ENCODE measurements at regions not wholly inside any gene's neighbourhood (a gene's known extent, or its start where the extent isn't known, plus 50 kb on each side); places are given as distances from the start of the nearest gene placed in this dataset.

- peaks cover 3% of the 10 kb centered on the region for H3K4me1 Mint-ChIP-seq (ENCODE audit: unreplicated experiment)
- H3K9me3 Mint-ChIP-seq = no peaks in the 10 kb centered on the region
- H3K36me3 Mint-ChIP-seq = no peaks in the 10 kb centered on the region
- no peak overlapping the region for H3K27ac Mint-ChIP-seq
- H3K4me3 Mint-ChIP-seq = no peak overlapping the region
- peaks cover 4% of the 10 kb centered on the region for H3K27me3 Mint-ChIP-seq
- no peak for DNase-seq (ENCODE audit: extremely low spot score, unreplicated experiment)
- no peak for TF ChIP-seq CTCF (conservative IDR thresholded peaks at IDR 0.05)
These were observed 268.4 kb downstream of the IGSF11 start for GRCh38 chr3:118766306-118766669.

- peaks cover 14% of the 10 kb centered on the region for H3K27me3 Mint-ChIP-seq
- no peak for TF ChIP-seq CTCF (conservative IDR thresholded peaks at IDR 0.05)
- H3K36me3 Mint-ChIP-seq = no peaks in the 10 kb centered on the region
- no peak for DNase-seq (ENCODE audit: extremely low spot score, unreplicated experiment)
- H3K4me1 Mint-ChIP-seq (ENCODE audit: unreplicated experiment) = peaks cover 11% of the 10 kb centered on the region
- no peak overlapping the region for H3K4me3 Mint-ChIP-seq
- no peaks in the 10 kb centered on the region for H3K9me3 Mint-ChIP-seq
- H3K27ac Mint-ChIP-seq = peak overlapping the region; percentile 19
These were observed 262.6 kb downstream of the IGSF11 start for GRCh38 chr3:118772036-118772435.

- H3K27me3 Mint-ChIP-seq = peaks cover 13% of the 10 kb centered on the region
- H3K9me3 Mint-ChIP-seq = no peaks in the 10 kb centered on the region
- peaks cover 11% of the 10 kb centered on the region for H3K4me1 Mint-ChIP-seq (ENCODE audit: unreplicated experiment)
- TF ChIP-seq CTCF (conservative IDR thresholded peaks at IDR 0.05) = no peak
- peak overlapping the region; percentile 19 for H3K27ac Mint-ChIP-seq
- no peak overlapping the region for H3K4me3 Mint-ChIP-seq
- DNase-seq (ENCODE audit: extremely low spot score, unreplicated experiment) = no peak
- H3K36me3 Mint-ChIP-seq = no peaks in the 10 kb centered on the region
These were observed 262.1 kb downstream of the IGSF11 start for GRCh38 chr3:118772547-118773011.

GRCh38 chr3:118775021-118775420, 259.6 kb downstream of the IGSF11 start:
- TF ChIP-seq CTCF (conservative IDR thresholded peaks at IDR 0.05) = no peak
- peaks cover 11% of the 10 kb centered on the region for H3K27me3 Mint-ChIP-seq
- peaks cover 11% of the 10 kb centered on the region for H3K4me1 Mint-ChIP-seq (ENCODE audit: unreplicated experiment)
- no peak overlapping the region for H3K27ac Mint-ChIP-seq
- H3K9me3 Mint-ChIP-seq = no peaks in the 10 kb centered on the region
- no peak overlapping the region for H3K4me3 Mint-ChIP-seq
- no peaks in the 10 kb centered on the region for H3K36me3 Mint-ChIP-seq
- DNase-seq (ENCODE audit: extremely low spot score, unreplicated experiment) = no peak

GRCh38 chr3:118778201-118778600, 256.4 kb downstream of the IGSF11 start:
- no peak for TF ChIP-seq CTCF (conservative IDR thresholded peaks at IDR 0.05)
- Mint-ChIP-seq H3K9me3 (peaks cover 12% of the 10 kb centered on the region), H3K4me1 (ENCODE audit: unreplicated experiment) (peaks cover 17% of the 10 kb centered on the region), H3K4me3 (no peak overlapping the region), H3K36me3 (peaks cover 3% of the 10 kb centered on the region), H3K27ac (no peak overlapping the region), H3K27me3 (peaks cover 7% of the 10 kb centered on the region)
- DNase-seq (ENCODE audit: extremely low spot score, unreplicated experiment) = no peak

- peaks cover 3% of the 10 kb centered on the region for H3K36me3 Mint-ChIP-seq
- H3K9me3 Mint-ChIP-seq = peaks cover 13% of the 10 kb centered on the region
- H3K4me3 Mint-ChIP-seq = no peak overlapping the region
- DNase-seq (ENCODE audit: extremely low spot score, unreplicated experiment) = no peak
- H3K4me1 Mint-ChIP-seq (ENCODE audit: unreplicated experiment) = peaks cover 17% of the 10 kb centered on the region
- peaks cover 3% of the 10 kb centered on the region for H3K27me3 Mint-ChIP-seq
- no peak for TF ChIP-seq CTCF (conservative IDR thresholded peaks at IDR 0.05)
- H3K27ac Mint-ChIP-seq = no peak overlapping the region
These were observed 253.4 kb downstream of the IGSF11 start for GRCh38 chr3:118781232-118781631.

Data from type B pancreatic cell (in vitro differentiated cells).